Endothelial cell of umbilical vein (primary cell): ENCODE measurements at regions not wholly inside any gene's neighbourhood (a gene's known extent, or its start where the extent isn't known, plus 50 kb on each side); places are given as distances from the start of the nearest gene placed in this dataset.

Source experiments
- BruUV-seq: library from RNA; stranded (reverse); fragments of 400-500 nt; replicated peaks from 2 replicates; lab custom pipeline; 2021; lab: Mats Ljungman, UMichigan
- CTCF ChIA-PET: fragments of 300-600, 350-600 bp; sonication (Branson Sonifier 250); formaldehyde crosslinking; loops from one replicate; lab custom pipeline; 2021; ENCODE audit warnings: antibody characterized with exemption, inconsistent platforms; lab: Charles Lee
- POLR2A ChIA-PET: fragments of 300-600, 350-600 bp; sonication (Branson Sonifier 250); formaldehyde crosslinking; loops from one replicate; lab custom pipeline; 2021; ENCODE audit warnings: antibody characterized with exemption, inconsistent platforms; lab: Charles Lee
- DNase-seq: peaks from one replicate; pipeline ENCODE4 v3.0.0-alpha.2; 2011; ENCODE audit warnings: low read depth, low spot score
- FAIRE-seq: peaks from 2 replicates; lab custom pipeline; 2011; peaks lifted over from hg19 to GRCh38; lab: Jason Lieb, UNC
- H2AFZ ChIP-seq: 2 replicates; pipeline ENCODE4 v1.6.0; 2012; ENCODE audit warnings: low read depth, low read length, control low read depth, inconsistent platforms
- H3K27ac ChIP-seq: 2 replicates; pipeline ENCODE4 v1.5.1; 2011; ENCODE audit warnings: low read depth, mild to moderate bottlenecking, control low read depth, low read length, moderate library complexity; ENCODE audit not compliant: insufficient read depth
- H3K27me3 ChIP-seq, 2 experiments: 2 replicates each; pipeline versions ENCODE4 v1.6.0 to v1.6.1; 2011; ENCODE audit warnings: low read length in 2 of 2, mixed read lengths in 1 of 2; ENCODE audit not compliant: control insufficient read depth in 2 of 2, insufficient read depth in 2 of 2
- H3K36me3 ChIP-seq, 2 experiments: 2 replicates in 1 of 2; 3 replicates in 1 of 2; pipeline ENCODE4 v1.5.1; 2011; ENCODE audit warnings: low read length in 2 of 2, mild to moderate bottlenecking in 1 of 2, moderate library complexity in 1 of 2; ENCODE audit not compliant: control insufficient read depth in 2 of 2, insufficient read depth in 2 of 2; ENCODE audit errors: extremely low read depth in 1 of 2
- H3K4me1 ChIP-seq: 3 replicates; pipeline ENCODE4 v1.5.1; 2011; ENCODE audit warnings: mild to moderate bottlenecking, low read length; ENCODE audit not compliant: control insufficient read depth, insufficient read depth; ENCODE audit errors: extremely low read depth
- H3K4me2 ChIP-seq: 2 replicates; pipeline ENCODE4 v1.6.1; 2011; ENCODE audit warnings: low read length, control low read depth, mixed read lengths; ENCODE audit not compliant: insufficient read depth
- H3K4me3 ChIP-seq, 3 experiments: fragments of 200-600 bp in 1 of 3; sonication (generic), shearing (Covaris generic) in 1 of 3; replicated peaks in 1 of 3; 2 replicates each; pipeline ENCODE4 v1.5.1; 2011 to 2016; ENCODE audit warnings: control low read depth in 3 of 3, low read length in 3 of 3, mild to moderate bottlenecking in 2 of 3, inconsistent platforms in 1 of 3, low read depth in 1 of 3, moderate library complexity in 1 of 3; ENCODE audit not compliant: insufficient read depth in 1 of 3
- H3K79me2 ChIP-seq: 2 replicates; pipeline ENCODE4 v1.6.0; 2012; ENCODE audit warnings: low read length, inconsistent platforms; ENCODE audit not compliant: control insufficient read depth, insufficient read depth
- H3K9ac ChIP-seq: replicated peaks from 2 replicates; pipeline ENCODE3; 2011; ENCODE audit warnings: low read length, control low read depth; ENCODE audit not compliant: insufficient read depth; ENCODE audit errors: extremely low read depth
- H3K9me1 ChIP-seq: replicated peaks from 3 replicates; pipeline ENCODE4 v1.6.0; 2011; ENCODE audit warnings: mild to moderate bottlenecking, low read length; ENCODE audit not compliant: control insufficient read depth, insufficient read depth; ENCODE audit errors: extremely low read depth
- H3K9me3 ChIP-seq: replicated peaks from 2 replicates; pipeline ENCODE4 v1.5.1; 2012; ENCODE audit warnings: low read length, inconsistent platforms; ENCODE audit not compliant: control insufficient read depth, insufficient read depth
- H4K20me1 ChIP-seq: replicated peaks from 2 replicates; pipeline ENCODE3; 2011; ENCODE audit warnings: mild to moderate bottlenecking, low read length; ENCODE audit not compliant: control insufficient read depth, insufficient read depth; ENCODE audit errors: extremely low read depth
- CTCF ChIP-seq, 2 donors: IDR thresholded peaks; 1 replicate in 1 of 2; 2 replicates in 1 of 2; pipeline ENCODE4 v1.5.1; 2011; ENCODE audit warnings: low read length in 2 of 2, mild to moderate bottlenecking in 2 of 2, moderate library complexity in 2 of 2, control low read depth in 1 of 2, inconsistent platforms in 1 of 2, low read depth in 1 of 2; ENCODE audit not compliant: insufficient read depth in 1 of 2; ENCODE audit errors: extremely low read depth in 1 of 2
- EZH2 ChIP-seq: IDR thresholded peaks from 2 replicates; pipeline ENCODE4 v1.6.1; 2012; ENCODE audit warnings: borderline replicate concordance, low read depth, mild to moderate bottlenecking, moderate library complexity, low read length, inconsistent platforms; ENCODE audit not compliant: severe bottlenecking
- FOS ChIP-seq: IDR thresholded peaks from 2 replicates; pipeline ENCODE4 v1.6.1; 2011; ENCODE audit warnings: mild to moderate bottlenecking, low read length, moderate library complexity, borderline replicate concordance; ENCODE audit not compliant: insufficient read depth
- GATA2 ChIP-seq: IDR thresholded peaks from 2 replicates; pipeline ENCODE4 v1.7.0; 2011; ENCODE audit warnings: low read depth, mild to moderate bottlenecking, moderate library complexity, mixed read lengths, low read length; ENCODE audit not compliant: insufficient read length, insufficient read depth
- JUN ChIP-seq: IDR thresholded peaks from 2 replicates; pipeline ENCODE4 v1.6.1; 2011; ENCODE audit warnings: borderline replicate concordance, low read depth; ENCODE audit not compliant: insufficient read length, insufficient read depth
- MAX ChIP-seq: IDR thresholded peaks from 2 replicates; pipeline ENCODE4 v1.6.1; 2011; ENCODE audit not compliant: insufficient read depth, insufficient read length
- MYC ChIP-seq: IDR thresholded peaks from one replicate; pipeline ENCODE4 v1.6.1; 2011; ENCODE audit warnings: mild to moderate bottlenecking, low read depth, low read length
- POLR2A ChIP-seq: IDR thresholded peaks from 2 replicates; pipeline ENCODE4 v1.6.1; 2012; ENCODE audit warnings: low read depth, mild to moderate bottlenecking, control low read depth, low read length
- POLR2AphosphoS5 ChIP-seq: IDR thresholded peaks from 2 replicates; pipeline ENCODE4 v1.6.1; 2012; ENCODE audit warnings: low read depth, mild to moderate bottlenecking, control low read depth, low read length, moderate library complexity; ENCODE audit not compliant: insufficient read depth
- dilution Hi-C: fragments of 300-500 bp; cut with MboI; formaldehyde crosslinking; loops from one replicate; pipeline ENCODE4 v1.15.0; 2019; ENCODE audit warnings: low sequenced_read_pairs; ENCODE audit not compliant: extremely low pct_ligation_motif_present
- intact Hi-C: fragments of 100-400 bp; cut with micrococcal nuclease; formaldehyde crosslinking; loops from one replicate; pipeline ENCODE4 v1.10.0; 2022

DNA sequence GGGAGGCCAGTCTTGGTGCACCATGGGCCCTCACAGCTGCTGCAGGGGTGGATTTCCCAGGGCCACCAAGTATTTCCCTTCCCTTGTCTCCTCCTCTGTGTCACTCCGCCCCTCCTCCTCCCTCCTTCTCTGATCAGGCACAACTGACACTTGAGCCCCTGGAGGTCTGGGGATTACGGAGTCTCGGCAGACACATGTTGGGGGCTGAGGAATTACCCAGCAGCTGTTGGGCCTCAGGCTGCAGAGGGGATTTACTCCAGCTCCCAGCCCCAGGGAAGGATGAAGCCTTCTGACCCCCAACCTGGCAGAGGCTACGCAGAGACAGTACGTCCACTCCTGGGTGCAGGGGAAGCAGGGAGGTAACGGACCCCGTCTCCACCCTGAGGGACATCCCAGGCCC lies 420.5 kb upstream of the SULF2 start:
- H3K4me3 ChIP-seq: no peak overlapping the region
- no peak for FAIRE-seq
- intact Hi-C loops: no loop called here

More for the DNA sequence above, 420.5 kb upstream of the SULF2 start:
- Histone ChIP-seq H3K4me1 (no peaks in the 10 kb centered on the region), H3K27ac (no peak overlapping the region), H3K36me3 (no peaks in the 10 kb centered on the region), H3K9me3 (no peaks in the 10 kb centered on the region), H3K9me1 (no peaks in the 10 kb centered on the region), H3K27me3 (no peaks in the 10 kb centered on the region), H3K79me2 (no peaks in the 10 kb centered on the region), H3K9ac (no peak overlapping the region), H2AFZ (no peak overlapping the region), H4K20me1 (no peaks in the 10 kb centered on the region), H3K4me2 (no peak overlapping the region)
- no peak for DNase-seq
- POLR2A ChIA-PET: no interaction called here
- CTCF ChIA-PET: no interaction called here
- no peak for TF ChIP-seq EZH2
- no peak for TF ChIP-seq POLR2A
- TF ChIP-seq MAX: no peak
- no peak for TF ChIP-seq JUN
- no peak for TF ChIP-seq GATA2
- no peak for TF ChIP-seq CTCF (IDR thresholded peaks at IDR 0.05; ENCODE audit: extremely low read depth in 1 of 2, insufficient read depth in 1 of 2, low read depth in 1 of 2, low read length in 2 of 2)
- TF ChIP-seq MYC: no peak
- TF ChIP-seq FOS: no peak
- TF ChIP-seq POLR2AphosphoS5: no peak
- no TSS peak for BruUV-seq
- dilution Hi-C loops: no loop called here
